GM12891 (cell line): ENCODE measurements at regions not wholly inside any gene's neighbourhood (a gene's known extent, or its start where the extent isn't known, plus 50 kb on each side); places are given as distances from the start of the nearest gene placed in this dataset.
"Not testable (repeated sequence)": the region's sequence is repeated elsewhere in the genome, so short reads cannot be mapped to it uniquely, and the experiment has no call there.

Experiments
- DNase-seq: peaks from one replicate; pipeline ENCODE4 v3.0.0; 2011; ENCODE audit warnings: low spot score; ENCODE audit not compliant: insufficient read length
- FAIRE-seq: peaks from 2 replicates; lab custom pipeline; 2011; peaks lifted over from hg19 to GRCh38; lab: Jason Lieb, UNC
- PAX5 ChIP-seq: IDR thresholded peaks from 2 replicates; pipeline ENCODE4 v1.6.1; 2011; ENCODE audit warnings: low read length, moderate library complexity, mild to moderate bottlenecking; ENCODE audit not compliant: insufficient read depth, severe bottlenecking
- POLR2A ChIP-seq: IDR thresholded peaks from 2 replicates; pipeline ENCODE4 v1.6.1; 2011; ENCODE audit warnings: low read depth, low read length, control low read depth
- POLR2AphosphoS5 ChIP-seq: IDR thresholded peaks from 2 replicates; pipeline ENCODE4 v1.6.1; 2011; ENCODE audit warnings: low read depth, low read length, control low read depth
- POU2F2 ChIP-seq: IDR thresholded peaks from 2 replicates; pipeline ENCODE4 v1.6.1; 2011; ENCODE audit warnings: low read depth, mild to moderate bottlenecking, control low read depth, low read length, moderate library complexity
- SPI1 ChIP-seq: IDR thresholded peaks from 2 replicates; pipeline ENCODE4 v1.6.1; 2011; ENCODE audit warnings: low read depth, low read length, control low read depth
- TAF1 ChIP-seq: IDR thresholded peaks from 2 replicates; pipeline ENCODE4 v1.6.1; 2011; ENCODE audit warnings: low read depth, low read length, control low read depth

- DNase-seq (no peak), FAIRE-seq (no peak)
- TF ChIP-seq PAX5: no peak
Measured at GRCh38 chr6:115441651-115442050, 619.0 kb downstream of the FRK start.

- TF ChIP-seq POLR2AphosphoS5 (no peak), SPI1 (no peak), TAF1 (no peak), POLR2A (no peak), POU2F2 (no peak), PAX5 (no peak)
Measured at GRCh38 chr6:115415378-115415777, 645.3 kb downstream of the FRK start.

GRCh38 chr6:115414916-115415315, 645.8 kb downstream of the FRK start:
- DNase-seq, FAIRE-seq: not testable (repeated sequence)

More at GRCh38 chr6:115415378-115415777, 645.3 kb downstream of the FRK start:
- FAIRE-seq (no peak), DNase-seq (no peak)

- DNase-seq (no peak), FAIRE-seq (no peak)
- TF ChIP-seq POLR2A (no peak), PAX5 (no peak), POLR2AphosphoS5 (no peak), SPI1 (no peak), POU2F2 (no peak), TAF1 (no peak)
Measured at GRCh38 chr6:115411756-115412155, 648.9 kb downstream of the FRK start.

GRCh38 chr6:115404446-115404845, 656.2 kb downstream of the FRK start:
- no peak for DNase-seq
- peak; percentile 23 for FAIRE-seq
- TF ChIP-seq SPI1: no peak
- no peak for TF ChIP-seq POLR2A
- no peak for TF ChIP-seq TAF1
- no peak for TF ChIP-seq POLR2AphosphoS5
- no peak for TF ChIP-seq POU2F2
- TF ChIP-seq PAX5: no peak

GRCh38 chr6:115398607-115399006, 662.1 kb downstream of the FRK start:
- TF ChIP-seq POLR2AphosphoS5 (no peak), SPI1 (no peak), TAF1 (no peak), POU2F2 (no peak), POLR2A (no peak), PAX5 (no peak)
- FAIRE-seq (no peak), DNase-seq (no peak)

GRCh38 chr6:115396112-115396906, 664.4 kb downstream of the FRK start:
- DNase-seq: no peak
- FAIRE-seq: no peak
- TF ChIP-seq TAF1 (no peak), PAX5 (no peak), POLR2A (no peak), SPI1 (no peak), POU2F2 (no peak), POLR2AphosphoS5 (no peak)

GRCh38 chr6:115393821-115394220, 666.9 kb downstream of the FRK start:
- TF ChIP-seq TAF1 (no peak), POLR2AphosphoS5 (no peak), POLR2A (no peak), PAX5 (no peak), SPI1 (no peak)
- DNase-seq (no peak), FAIRE-seq (no peak)

GRCh38 chr6:115370202-115370601, 690.5 kb downstream of the FRK start:
- no peak for FAIRE-seq
- TF ChIP-seq POU2F2 (no peak), PAX5 (no peak), POLR2A (no peak), SPI1 (no peak), TAF1 (no peak), POLR2AphosphoS5 (no peak)
- no peak for DNase-seq

- no peak for DNase-seq
- FAIRE-seq: no peak
- TF ChIP-seq POLR2AphosphoS5: no peak
- no peak for TF ChIP-seq TAF1
- TF ChIP-seq PAX5: no peak
- no peak for TF ChIP-seq POU2F2
- TF ChIP-seq SPI1: no peak
- no peak for TF ChIP-seq POLR2A
Measured at GRCh38 chr6:115365783-115366182, 694.9 kb downstream of the FRK start.

GRCh38 chr6:115363379-115363778, 697.3 kb downstream of the FRK start:
- TF ChIP-seq POLR2AphosphoS5 (no peak), SPI1 (peak; percentile 93)
- FAIRE-seq (peak; percentile 28), DNase-seq (no peak)
